ENCODE measurements at regions not wholly inside any gene's neighbourhood (a gene's known extent, or its start where the extent isn't known, plus 50 kb on each side); places are given as distances from the start of the nearest gene placed in this dataset.

GRCh38 chr10:100683004-100683403, 62.4 kb upstream of the PAX2 start:
- Histone ChIP-seq H3K4me3 (no peak overlapping the region), H3K27ac (no peak overlapping the region), H3K9me3 (no peaks in the 10 kb centered on the region), H3K27me3 (ENCODE audit: low read depth) (peaks cover 91% of the 10 kb centered on the region), H3K4me1 (no peaks in the 10 kb centered on the region), H3K36me3 (no peaks in the 10 kb centered on the region)
- no peak for DNase-seq
- intact Hi-C loops (cut with DNase I): no loop called here
- ATAC-seq: no peak
- TF ChIP-seq CTCF (IDR thresholded peaks at IDR 0.05): no peak

- Histone ChIP-seq H3K4me3 (no peak overlapping the region), H3K27ac (no peak overlapping the region), H3K36me3 (no peaks in the 10 kb centered on the region), H3K27me3 (ENCODE audit: low read depth) (peaks cover 94% of the 10 kb centered on the region), H3K9me3 (no peaks in the 10 kb centered on the region), H3K4me1 (no peaks in the 10 kb centered on the region)
- DNase-seq: no peak
- TF ChIP-seq CTCF (IDR thresholded peaks at IDR 0.05): no peak
- intact Hi-C loops (cut with DNase I): no loop called here
- no peak for ATAC-seq
These were observed 61.7 kb upstream of the PAX2 start for GRCh38 chr10:100683545-100684300.

GRCh38 chr10:100684688-100685235, 60.6 kb upstream of the PAX2 start:
- DNase-seq (no peak), ATAC-seq (no peak)
- Histone ChIP-seq H3K27ac (no peak overlapping the region), H3K4me3 (no peak overlapping the region), H3K4me1 (no peaks in the 10 kb centered on the region), H3K36me3 (no peaks in the 10 kb centered on the region), H3K27me3 (ENCODE audit: low read depth) (peaks cover 92% of the 10 kb centered on the region), H3K9me3 (no peaks in the 10 kb centered on the region)
- intact Hi-C loops (cut with DNase I): no loop called here
- no peak for TF ChIP-seq CTCF (IDR thresholded peaks at IDR 0.05)

- intact Hi-C loops (cut with DNase I): no loop called here
- Histone ChIP-seq H3K4me1 (no peaks in the 10 kb centered on the region), H3K36me3 (no peaks in the 10 kb centered on the region), H3K9me3 (no peaks in the 10 kb centered on the region), H3K4me3 (no peak overlapping the region), H3K27ac (no peak overlapping the region), H3K27me3 (ENCODE audit: low read depth) (peaks cover 87% of the 10 kb centered on the region)
- TF ChIP-seq CTCF (IDR thresholded peaks at IDR 0.05): no peak
- DNase-seq (no peak), ATAC-seq (no peak)
These were observed 60.1 kb upstream of the PAX2 start for GRCh38 chr10:100685331-100685730.

- Histone ChIP-seq H3K4me3 (no peak overlapping the region), H3K27ac (no peak overlapping the region), H3K27me3 (ENCODE audit: low read depth) (peaks cover 73% of the 10 kb centered on the region), H3K9me3 (no peaks in the 10 kb centered on the region), H3K36me3 (no peaks in the 10 kb centered on the region), H3K4me1 (no peaks in the 10 kb centered on the region)
- no peak for TF ChIP-seq CTCF (IDR thresholded peaks at IDR 0.05)
- peak in 1 of 2 donors; percentile 11 for ATAC-seq
- DNase-seq: no peak
- intact Hi-C loops (cut with DNase I): no loop called here
These were observed 58.0 kb upstream of the PAX2 start for GRCh38 chr10:100687143-100688003.
